GM12878 (cell line): ENCODE measurements at regions not wholly inside any gene's neighbourhood (a gene's known extent, or its start where the extent isn't known, plus 50 kb on each side); places are given as distances from the start of the nearest gene placed in this dataset.

ENCODE experiments used
- ATAC-seq: fragments of 200-7000 bp; cut with Tn5 transposase; 3 replicates; pipeline ENCODE4 v1.9.1; 2020; ENCODE audit warnings: mild to moderate bottlenecking, moderate library complexity
- BruUV-seq: library from RNA; stranded (reverse); fragments of 400-500 nt; replicated peaks from 2 replicates; lab custom pipeline; 2021; lab: Mats Ljungman, UMichigan
- CTCF ChIA-PET: fragments of 300-600 bp; sonication (Branson Sonifier 250); formaldehyde crosslinking; extraction: SDS; loops from one replicate; lab custom pipeline; 2021; ENCODE audit warnings: inconsistent platforms; lab: Yijun Ruan, JAX
- POLR2A ChIA-PET: fragments of 350-600 bp; formaldehyde crosslinking; extraction: SDS; loops from one replicate; lab custom pipeline; 2021; ENCODE audit warnings: inconsistent platforms; lab: Charles Lee
- RAD21 ChIA-PET: fragments of 300-600 bp; sonication (Branson Sonifier 250); formaldehyde crosslinking; loops from one replicate; lab custom pipeline; 2023; ENCODE audit warnings: antibody characterized with exemption; ENCODE audit not compliant: unreplicated experiment; lab: Charles Lee
- SMC1A ChIA-PET: fragments of 300-600 bp; sonication (Branson Sonifier 250); formaldehyde crosslinking; loops from one replicate; lab custom pipeline; 2023; ENCODE audit not compliant: unreplicated experiment, uncharacterized antibody; lab: Charles Lee
- DNase-seq: peaks from one replicate; pipeline ENCODE4 v3.0.0-alpha.2; 2011; ENCODE audit warnings: low read depth, low spot score
- FAIRE-seq: peaks from 3 replicates; lab custom pipeline; 2011; peaks lifted over from hg19 to GRCh38; lab: Jason Lieb, UNC
- H2AFZ ChIP-seq: 2 replicates; pipeline ENCODE4 v1.6.0; 2011; ENCODE audit warnings: low read depth, low read length, control low read depth; ENCODE audit not compliant: control insufficient read depth
- H3K27ac ChIP-seq: 2 replicates; pipeline ENCODE4 v1.5.1; 2011; ENCODE audit warnings: control low read depth; ENCODE audit not compliant: control insufficient read depth, insufficient read depth
- H3K27me3 ChIP-seq, 2 experiments: replicated peaks in 1 of 2; 2 replicates each; pipeline versions ENCODE4 v1.6.0 to v1.6.1; 2011; ENCODE audit warnings: low read length in 1 of 2; ENCODE audit not compliant: control insufficient read depth in 2 of 2, insufficient read depth in 2 of 2
- H3K36me3 ChIP-seq, 2 experiments: 2 replicates each; pipeline ENCODE4 v1.5.1; 2011; ENCODE audit warnings: low read length in 1 of 2; ENCODE audit not compliant: control insufficient read depth in 2 of 2, insufficient read depth in 2 of 2
- H3K4me1 ChIP-seq: 2 replicates; pipeline ENCODE4 v1.6.1; 2011; ENCODE audit warnings: mild to moderate bottlenecking, low read length, moderate library complexity, mixed read lengths; ENCODE audit not compliant: control insufficient read depth, insufficient read depth
- H3K4me2 ChIP-seq: 2 replicates; pipeline ENCODE4 v1.6.0; 2011; ENCODE audit warnings: control low read depth; ENCODE audit not compliant: control insufficient read depth, insufficient read depth
- H3K4me3 ChIP-seq: fragments of 200-600 bp; sonication (generic); 2 replicates; pipeline ENCODE4 v1.5.1; 2016
- H3K79me2 ChIP-seq: 2 replicates; pipeline ENCODE4 v1.6.0; 2011; ENCODE audit warnings: low read length; ENCODE audit not compliant: control insufficient read depth, insufficient read depth
- H3K9ac ChIP-seq: 2 replicates; pipeline ENCODE4 v1.8.0; 2011; ENCODE audit warnings: low read length, control low read depth, mixed read lengths; ENCODE audit not compliant: control insufficient read depth, insufficient read depth
- H3K9me3 ChIP-seq: replicated peaks from 3 replicates; pipeline ENCODE4 v1.5.1; 2011; ENCODE audit warnings: mild to moderate bottlenecking, low read length; ENCODE audit not compliant: control insufficient read depth, insufficient read depth
- H4K20me1 ChIP-seq: 2 replicates; pipeline ENCODE4 v1.6.0; 2011; ENCODE audit not compliant: control insufficient read depth, insufficient read depth
- ASH2L ChIP-seq: fragments of 300-600, 200-600 bp; sonication (generic); IDR thresholded peaks from 2 replicates; pipeline ENCODE4 v1.6.1; 2017; ENCODE audit warnings: low read depth, mild to moderate bottlenecking, borderline replicate concordance
- CEBPB ChIP-seq, 2 experiments: fragments of 150-350 bp in 1 of 2; IDR thresholded peaks; 2 replicates each; pipeline ENCODE4 v1.6.1; 2012 to 2014; ENCODE audit warnings: low read depth in 2 of 2, low read length in 2 of 2, borderline replicate concordance in 1 of 2, inconsistent platforms in 1 of 2
- CREB1 ChIP-seq: IDR thresholded peaks from 2 replicates; pipeline ENCODE4 v1.6.1; 2012; ENCODE audit warnings: low read depth, mild to moderate bottlenecking, inconsistent platforms
- ETV6 ChIP-seq, 2 experiments: fragments of 450-650 bp in 1 of 2; IDR thresholded peaks in 1 of 2; conservative IDR thresholded peaks in 1 of 2; 2 replicates each; pipeline ENCODE4 v1.6.1; 2014; ENCODE audit warnings: antibody characterized with exemption in 1 of 2, borderline replicate concordance in 1 of 2, low read depth in 1 of 2, mild to moderate bottlenecking in 1 of 2, moderate library complexity in 1 of 2
- FOXK2 ChIP-seq: fragments of 450-650 bp; IDR thresholded peaks from 2 replicates; pipeline ENCODE4 v1.6.1; 2017; ENCODE audit warnings: mild to moderate bottlenecking, moderate library complexity
- MXI1 ChIP-seq: fragments of 150-350 bp; IDR thresholded peaks from 2 replicates; pipeline ENCODE4 v1.6.1; 2011; ENCODE audit warnings: low read depth, mild to moderate bottlenecking, inconsistent platforms, low read length, improper control_type of control experiment
- MYC ChIP-seq: IDR thresholded peaks from 2 replicates; pipeline ENCODE4 v1.6.1; 2011; ENCODE audit warnings: mild to moderate bottlenecking, low read length, moderate library complexity, inconsistent platforms; ENCODE audit not compliant: insufficient read depth, insufficient replicate concordance, insufficient read length, severe bottlenecking
- PAX8 ChIP-seq: fragments of 450-650 bp; IDR thresholded peaks from 2 replicates; pipeline ENCODE4 v1.6.1; 2017; ENCODE audit warnings: mild to moderate bottlenecking, moderate library complexity
- PKNOX1 ChIP-seq: fragments of 450-650 bp; IDR thresholded peaks from 2 replicates; pipeline ENCODE4 v1.6.1; 2016; ENCODE audit warnings: mild to moderate bottlenecking
- RELA ChIP-seq: fragments of 450-650 bp; IDR thresholded peaks from 2 replicates; pipeline ENCODE4 v1.8.0; 2014; ENCODE audit warnings: borderline replicate concordance; ENCODE audit not compliant: partially characterized antibody
- YBX1 ChIP-seq: fragments of 450-650 bp; IDR thresholded peaks from 2 replicates; pipeline ENCODE4 v1.6.1; 2016; ENCODE audit warnings: antibody characterized with exemption
- WGBS: methylation state at CpG from one replicate; pipeline ENCODE4 v1.1.6; 2016; ENCODE audit warnings: low lambda C conversion rate; ENCODE audit not compliant: insufficient replicate concordance, insufficient coverage; ENCODE audit errors: missing lambda C conversion rate; 5-methylcytosine and 5-hydroxymethylcytosine counted together
- in situ Hi-C: fragments of 300-500 bp; cut with MboI; formaldehyde crosslinking; loops from 9 replicates; pipeline ENCODE4 v1.14.3; 2018; ENCODE audit warnings: mixed read lengths
- intact Hi-C: fragments of 100-400 bp; cut with micrococcal nuclease; formaldehyde crosslinking; loops from one replicate; pipeline ENCODE4 v1.14.2; 2022; ENCODE audit not compliant: unreplicated experiment
- TF ChIP-seq, protein P1 (sequence below): IDR thresholded peaks from 2 replicates; pipeline ENCODE4 v1.6.1; 2011; ENCODE audit warnings: low read depth, mild to moderate bottlenecking, low read length, moderate library complexity, borderline replicate concordance; ENCODE audit errors: extremely low read depth
- TF ChIP-seq, protein P2 (sequence below): fragments of 450-650 bp; IDR thresholded peaks from 2 replicates; pipeline ENCODE4 v1.6.1; 2017; ENCODE audit warnings: mild to moderate bottlenecking, moderate library complexity
- TF ChIP-seq, protein P3 (sequence below): fragments of 150-350 bp; IDR thresholded peaks from 2 replicates; pipeline ENCODE4 v1.6.1; 2016; ENCODE audit warnings: low read depth, low read length

GRCh38 chr17:14831491-14831890, 433.6 kb downstream of the PMP22 start:
- RAD21 ChIA-PET, result no interaction called here
- FAIRE-seq (no peak), ATAC-seq (no peak)
- H3K4me3 ChIP-seq, result no peak overlapping the region
- no peaks in the 10 kb centered on the region for H3K4me1 ChIP-seq
- no peak overlapping the region for H3K9ac ChIP-seq
- H3K27me3 ChIP-seq, result no peaks in the 10 kb centered on the region
- WGBS, result 2% methylated on average over 2 of the region's 2 CpGs
- no peak for TF ChIP-seq MYC
- no peak for TF ChIP-seq PKNOX1
- TF ChIP-seq ASH2L, result no peak
- no peak for TF ChIP-seq YBX1
- TF ChIP-seq, protein P1, sequence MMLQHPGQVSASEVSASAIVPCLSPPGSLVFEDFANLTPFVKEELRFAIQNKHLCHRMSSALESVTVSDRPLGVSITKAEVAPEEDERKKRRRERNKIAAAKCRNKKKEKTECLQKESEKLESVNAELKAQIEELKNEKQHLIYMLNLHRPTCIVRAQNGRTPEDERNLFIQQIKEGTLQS, result no peak
- no peak for TF ChIP-seq MXI1
- no peak for TF ChIP-seq ETV6 (conservative IDR thresholded peaks at IDR 0.05 in 1 of 2, IDR thresholded peaks at IDR 0.05 in 1 of 2; ENCODE audit: borderline replicate concordance in 1 of 2, low read depth in 1 of 2)
- TF ChIP-seq CREB1, result no peak
- TF ChIP-seq, protein P2, sequence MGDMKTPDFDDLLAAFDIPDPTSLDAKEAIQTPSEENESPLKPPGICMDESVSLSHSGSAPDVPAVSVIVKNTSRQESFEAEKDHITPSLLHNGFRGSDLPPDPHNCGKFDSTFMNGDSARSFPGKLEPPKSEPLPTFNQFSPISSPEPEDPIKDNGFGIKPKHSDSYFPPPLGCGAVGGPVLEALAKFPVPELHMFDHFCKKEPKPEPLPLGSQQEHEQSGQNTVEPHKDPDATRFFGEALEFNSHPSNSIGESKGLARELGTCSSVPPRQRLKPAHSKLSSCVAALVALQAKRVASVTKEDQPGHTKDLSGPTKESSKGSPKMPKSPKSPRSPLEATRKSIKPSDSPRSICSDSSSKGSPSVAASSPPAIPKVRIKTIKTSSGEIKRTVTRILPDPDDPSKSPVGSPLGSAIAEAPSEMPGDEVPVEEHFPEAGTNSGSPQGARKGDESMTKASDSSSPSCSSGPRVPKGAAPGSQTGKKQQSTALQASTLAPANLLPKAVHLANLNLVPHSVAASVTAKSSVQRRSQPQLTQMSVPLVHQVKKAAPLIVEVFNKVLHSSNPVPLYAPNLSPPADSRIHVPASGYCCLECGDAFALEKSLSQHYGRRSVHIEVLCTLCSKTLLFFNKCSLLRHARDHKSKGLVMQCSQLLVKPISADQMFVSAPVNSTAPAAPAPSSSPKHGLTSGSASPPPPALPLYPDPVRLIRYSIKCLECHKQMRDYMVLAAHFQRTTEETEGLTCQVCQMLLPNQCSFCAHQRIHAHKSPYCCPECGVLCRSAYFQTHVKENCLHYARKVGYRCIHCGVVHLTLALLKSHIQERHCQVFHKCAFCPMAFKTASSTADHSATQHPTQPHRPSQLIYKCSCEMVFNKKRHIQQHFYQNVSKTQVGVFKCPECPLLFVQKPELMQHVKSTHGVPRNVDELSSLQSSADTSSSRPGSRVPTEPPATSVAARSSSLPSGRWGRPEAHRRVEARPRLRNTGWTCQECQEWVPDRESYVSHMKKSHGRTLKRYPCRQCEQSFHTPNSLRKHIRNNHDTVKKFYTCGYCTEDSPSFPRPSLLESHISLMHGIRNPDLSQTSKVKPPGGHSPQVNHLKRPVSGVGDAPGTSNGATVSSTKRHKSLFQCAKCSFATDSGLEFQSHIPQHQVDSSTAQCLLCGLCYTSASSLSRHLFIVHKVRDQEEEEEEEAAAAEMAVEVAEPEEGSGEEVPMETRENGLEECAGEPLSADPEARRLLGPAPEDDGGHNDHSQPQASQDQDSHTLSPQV, result no peak
- TF ChIP-seq RELA, result no peak
- no peak for TF ChIP-seq CEBPB (IDR thresholded peaks at IDR 0.05; ENCODE audit: borderline replicate concordance in 1 of 2, low read depth in 2 of 2, low read length in 2 of 2)
- no peak for TF ChIP-seq PAX8
- TF ChIP-seq, protein P3, sequence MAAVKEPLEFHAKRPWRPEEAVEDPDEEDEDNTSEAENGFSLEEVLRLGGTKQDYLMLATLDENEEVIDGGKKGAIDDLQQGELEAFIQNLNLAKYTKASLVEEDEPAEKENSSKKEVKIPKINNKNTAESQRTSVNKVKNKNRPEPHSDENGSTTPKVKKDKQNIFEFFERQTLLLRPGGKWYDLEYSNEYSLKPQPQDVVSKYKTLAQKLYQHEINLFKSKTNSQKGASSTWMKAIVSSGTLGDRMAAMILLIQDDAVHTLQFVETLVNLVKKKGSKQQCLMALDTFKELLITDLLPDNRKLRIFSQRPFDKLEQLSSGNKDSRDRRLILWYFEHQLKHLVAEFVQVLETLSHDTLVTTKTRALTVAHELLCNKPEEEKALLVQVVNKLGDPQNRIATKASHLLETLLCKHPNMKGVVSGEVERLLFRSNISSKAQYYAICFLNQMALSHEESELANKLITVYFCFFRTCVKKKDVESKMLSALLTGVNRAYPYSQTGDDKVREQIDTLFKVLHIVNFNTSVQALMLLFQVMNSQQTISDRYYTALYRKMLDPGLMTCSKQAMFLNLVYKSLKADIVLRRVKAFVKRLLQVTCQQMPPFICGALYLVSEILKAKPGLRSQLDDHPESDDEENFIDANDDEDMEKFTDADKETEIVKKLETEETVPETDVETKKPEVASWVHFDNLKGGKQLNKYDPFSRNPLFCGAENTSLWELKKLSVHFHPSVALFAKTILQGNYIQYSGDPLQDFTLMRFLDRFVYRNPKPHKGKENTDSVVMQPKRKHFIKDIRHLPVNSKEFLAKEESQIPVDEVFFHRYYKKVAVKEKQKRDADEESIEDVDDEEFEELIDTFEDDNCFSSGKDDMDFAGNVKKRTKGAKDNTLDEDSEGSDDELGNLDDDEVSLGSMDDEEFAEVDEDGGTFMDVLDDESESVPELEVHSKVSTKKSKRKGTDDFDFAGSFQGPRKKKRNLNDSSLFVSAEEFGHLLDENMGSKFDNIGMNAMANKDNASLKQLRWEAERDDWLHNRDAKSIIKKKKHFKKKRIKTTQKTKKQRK, result no peak
- TF ChIP-seq FOXK2, result no peak
- TF ChIP-seq, all 136 proteins: peak for 0
- CTCF ChIA-PET, result no interaction called here
- no peak overlapping the region for H3K4me2 ChIP-seq
- BruUV-seq, result no TSS peak
- intact Hi-C loops (no loop called here), in situ Hi-C loops (no loop called here)
- POLR2A ChIA-PET, result interaction anchor here (0.7 kb wide), 1 partner anchor 1206 kb away, joined by 3 read pairs; no protein-coding TSS in a partner anchor
- H3K79me2 ChIP-seq, result no peaks in the 10 kb centered on the region
- no peak overlapping the region for H2AFZ ChIP-seq
- H3K36me3 ChIP-seq, result no peaks in the 10 kb centered on the region
- H4K20me1 ChIP-seq, result no peaks in the 10 kb centered on the region
- H3K27ac ChIP-seq, result no peak overlapping the region
- SMC1A ChIA-PET, result no interaction called here
- H3K9me3 ChIP-seq, result no peaks in the 10 kb centered on the region; the same call in 2 of the 3 replicates
- DNase-seq, result no peak
